SK-N-SH (cell line): ENCODE measurements at regions not wholly inside any gene's neighbourhood (a gene's known extent, or its start where the extent isn't known, plus 50 kb on each side); places are given as distances from the start of the nearest gene placed in this dataset.

ENCODE experiments used
- EZH2phosphoT487 ChIP-seq: fragments of 200-600 bp; sonication (generic); IDR thresholded peaks from 2 replicates; pipeline ENCODE4 v1.6.1; 2017; ENCODE audit warnings: low read depth, mixed run types, mild to moderate bottlenecking, antibody characterized with exemption, moderate library complexity, borderline replicate concordance
- TAF1 ChIP-seq: IDR thresholded peaks from 2 replicates; pipeline ENCODE4 v1.6.1; 2012; ENCODE audit warnings: low read depth, mild to moderate bottlenecking, low read length, moderate library complexity, borderline replicate concordance

GRCh38 chr13:104580931-104581330, 1514.7 kb upstream of the SLC10A2 start:
- TF ChIP-seq EZH2phosphoT487 (no peak), TAF1 (no peak)
